Keratinocyte (primary cell): ENCODE measurements at regions not wholly inside any gene's neighbourhood (a gene's known extent, or its start where the extent isn't known, plus 50 kb on each side); places are given as distances from the start of the nearest gene placed in this dataset.

Experiments
- DNase-seq: peaks from one replicate; pipeline ENCODE4 v3.0.0-alpha.2; 2011; ENCODE audit warnings: low read depth, missing footprints, low spot score
- FAIRE-seq: peaks from 2 replicates; lab custom pipeline; 2011; peaks lifted over from hg19 to GRCh38; lab: Jason Lieb, UNC
- H2AFZ ChIP-seq: 2 replicates; pipeline ENCODE4 v1.6.0; 2012; ENCODE audit warnings: low read length, control low read depth, inconsistent platforms; ENCODE audit not compliant: control insufficient read depth
- H3K27ac ChIP-seq: 2 replicates; pipeline ENCODE4 v1.5.1; 2011; ENCODE audit warnings: low read length; ENCODE audit not compliant: control insufficient read depth, insufficient read depth
- H3K27me3 ChIP-seq: 3 replicates; pipeline ENCODE4 v1.6.0; 2011; ENCODE audit warnings: low read length; ENCODE audit not compliant: control insufficient read depth, insufficient read depth; ENCODE audit errors: extremely low read depth
- H3K36me3 ChIP-seq, 2 experiments: 2 replicates in 1 of 2; 3 replicates in 1 of 2; pipeline ENCODE4 v1.5.1; 2011; ENCODE audit warnings: low read length in 2 of 2, mild to moderate bottlenecking in 1 of 2; ENCODE audit not compliant: control insufficient read depth in 2 of 2, insufficient read depth in 2 of 2; ENCODE audit errors: extremely low read depth in 1 of 2
- H3K4me1 ChIP-seq: 3 replicates; pipeline ENCODE4 v1.5.1; 2011; ENCODE audit warnings: low read length; ENCODE audit not compliant: control insufficient read depth, insufficient read depth; ENCODE audit errors: extremely low read depth
- H3K4me2 ChIP-seq: 3 replicates; pipeline ENCODE4 v1.6.0; 2011; ENCODE audit warnings: low read depth, low read length; ENCODE audit not compliant: control insufficient read depth, insufficient read depth; ENCODE audit errors: extremely low read depth
- H3K4me3 ChIP-seq, 3 experiments: fragments of 200-600 bp in 1 of 3; sonication (generic) in 1 of 3; 2 replicates in 2 of 3; 3 replicates in 1 of 3; pipeline ENCODE4 v1.5.1; 2011 to 2016; ENCODE audit warnings: low read length in 3 of 3, mild to moderate bottlenecking in 3 of 3, control low read depth in 2 of 3, inconsistent platforms in 1 of 3, low read depth in 1 of 3, mixed read lengths in 1 of 3, mixed run types in 1 of 3, moderate library complexity in 1 of 3; ENCODE audit not compliant: control insufficient read depth in 2 of 3, insufficient read depth in 2 of 3; ENCODE audit errors: extremely low read depth in 1 of 3
- H3K79me2 ChIP-seq: 2 replicates; pipeline ENCODE4 v1.6.0; 2012; ENCODE audit warnings: low read length; ENCODE audit not compliant: control insufficient read depth, insufficient read depth
- H3K9ac ChIP-seq: 3 replicates; pipeline ENCODE4 v1.6.0; 2011; ENCODE audit warnings: low read length; ENCODE audit not compliant: control insufficient read depth, insufficient read depth; ENCODE audit errors: extremely low read depth
- H3K9me1 ChIP-seq: 3 replicates; pipeline ENCODE4 v1.6.0; 2011; ENCODE audit warnings: low read length; ENCODE audit not compliant: control insufficient read depth, insufficient read depth; ENCODE audit errors: extremely low read depth
- H3K9me3 ChIP-seq: 2 replicates; pipeline ENCODE4 v1.5.1; 2012; ENCODE audit warnings: low read depth, low read length; ENCODE audit not compliant: control insufficient read depth
- H4K20me1 ChIP-seq: 3 replicates; pipeline ENCODE4 v1.6.0; 2011; ENCODE audit warnings: low read length; ENCODE audit not compliant: control insufficient read depth, insufficient read depth; ENCODE audit errors: extremely low read depth
- EZH2 ChIP-seq: IDR thresholded peaks from one replicate; pipeline ENCODE4 v1.6.1; 2012; ENCODE audit warnings: inconsistent platforms, mild to moderate bottlenecking, low read length, moderate library complexity
- dilution Hi-C: fragments of 300-500 bp; cut with MboI; formaldehyde crosslinking; loops from one replicate; pipeline ENCODE4 v1.7.0; 2020; ENCODE audit warnings: low sequenced_read_pairs; ENCODE audit not compliant: extremely low pct_ligation_motif_present
- TF ChIP-seq, protein P1 (sequence below), 3 experiments: IDR thresholded peaks in 1 of 3; conservative IDR thresholded peaks in 1 of 3; optimal IDR thresholded peaks in 1 of 3; 2 replicates in 2 of 3; 3 replicates in 1 of 3; pipeline versions ENCODE3 to v1.5.1; 2011; ENCODE audit warnings: low read length in 3 of 3, mild to moderate bottlenecking in 3 of 3, moderate library complexity in 2 of 3, control low read depth in 1 of 3, inconsistent platforms in 1 of 3; ENCODE audit not compliant: insufficient read depth in 2 of 3; ENCODE audit errors: extremely low read depth in 1 of 3

DNA sequence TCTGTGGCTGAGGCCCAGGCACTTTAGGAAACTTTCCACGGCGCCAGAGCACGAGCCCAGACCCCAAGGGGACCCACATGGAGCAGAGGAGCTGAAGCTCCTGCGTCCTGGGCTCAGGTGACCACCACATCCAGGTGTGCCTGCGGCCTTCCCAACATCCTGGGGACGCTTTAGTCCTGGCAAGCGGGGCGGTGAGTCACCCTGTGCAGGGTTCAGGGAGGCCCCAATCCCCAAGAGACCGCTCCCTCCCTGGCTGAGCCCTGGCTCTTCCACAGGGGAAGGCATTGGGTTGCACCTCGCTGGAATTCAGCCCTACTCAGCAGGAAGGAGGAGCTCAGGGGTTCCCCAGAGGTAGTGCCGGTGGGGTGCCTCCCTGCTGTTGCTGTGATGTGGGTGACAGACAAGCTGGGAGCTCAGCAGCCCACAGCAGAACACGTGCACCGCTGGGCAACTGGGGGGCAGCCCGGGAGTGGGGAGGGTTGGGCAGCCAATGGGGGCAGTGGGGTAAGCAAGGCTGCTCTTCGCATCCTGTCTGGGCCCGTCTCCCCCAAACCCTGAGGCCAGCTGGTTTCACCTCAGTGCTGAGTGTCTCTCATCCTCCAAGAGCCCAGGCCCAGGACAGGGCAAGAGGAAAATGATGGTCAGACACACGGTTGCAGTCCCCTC lies 802.8 kb downstream of the BRD1 start:
- Histone ChIP-seq H3K36me3 (no peaks in the 10 kb centered on the region), H3K27me3 (no peaks in the 10 kb centered on the region), H3K27ac (no peak overlapping the region), H3K4me1 (no peaks in the 10 kb centered on the region), H3K4me2 (no peak overlapping the region), H3K9me1 (no peaks in the 10 kb centered on the region), H4K20me1 (no peaks in the 10 kb centered on the region), H2AFZ (no peak overlapping the region), H3K4me3 (no peak overlapping the region), H3K79me2 (no peaks in the 10 kb centered on the region), H3K9ac (no peak overlapping the region), H3K9me3 (peaks cover 5% of the 10 kb centered on the region)
- FAIRE-seq (no peak), DNase-seq (no peak)
- dilution Hi-C loops: no loop called here
- TF ChIP-seq, protein P1, sequence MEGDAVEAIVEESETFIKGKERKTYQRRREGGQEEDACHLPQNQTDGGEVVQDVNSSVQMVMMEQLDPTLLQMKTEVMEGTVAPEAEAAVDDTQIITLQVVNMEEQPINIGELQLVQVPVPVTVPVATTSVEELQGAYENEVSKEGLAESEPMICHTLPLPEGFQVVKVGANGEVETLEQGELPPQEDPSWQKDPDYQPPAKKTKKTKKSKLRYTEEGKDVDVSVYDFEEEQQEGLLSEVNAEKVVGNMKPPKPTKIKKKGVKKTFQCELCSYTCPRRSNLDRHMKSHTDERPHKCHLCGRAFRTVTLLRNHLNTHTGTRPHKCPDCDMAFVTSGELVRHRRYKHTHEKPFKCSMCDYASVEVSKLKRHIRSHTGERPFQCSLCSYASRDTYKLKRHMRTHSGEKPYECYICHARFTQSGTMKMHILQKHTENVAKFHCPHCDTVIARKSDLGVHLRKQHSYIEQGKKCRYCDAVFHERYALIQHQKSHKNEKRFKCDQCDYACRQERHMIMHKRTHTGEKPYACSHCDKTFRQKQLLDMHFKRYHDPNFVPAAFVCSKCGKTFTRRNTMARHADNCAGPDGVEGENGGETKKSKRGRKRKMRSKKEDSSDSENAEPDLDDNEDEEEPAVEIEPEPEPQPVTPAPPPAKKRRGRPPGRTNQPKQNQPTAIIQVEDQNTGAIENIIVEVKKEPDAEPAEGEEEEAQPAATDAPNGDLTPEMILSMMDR (optimal IDR thresholded peaks at IDR 0.05 in 1 of 3, IDR thresholded peaks at IDR 0.05 in 1 of 3, conservative IDR thresholded peaks at IDR 0.05 in 1 of 3; ENCODE audit: extremely low read depth in 1 of 3, insufficient read depth in 2 of 3, low read length in 3 of 3): no peak
- no peak for TF ChIP-seq EZH2

DNA sequence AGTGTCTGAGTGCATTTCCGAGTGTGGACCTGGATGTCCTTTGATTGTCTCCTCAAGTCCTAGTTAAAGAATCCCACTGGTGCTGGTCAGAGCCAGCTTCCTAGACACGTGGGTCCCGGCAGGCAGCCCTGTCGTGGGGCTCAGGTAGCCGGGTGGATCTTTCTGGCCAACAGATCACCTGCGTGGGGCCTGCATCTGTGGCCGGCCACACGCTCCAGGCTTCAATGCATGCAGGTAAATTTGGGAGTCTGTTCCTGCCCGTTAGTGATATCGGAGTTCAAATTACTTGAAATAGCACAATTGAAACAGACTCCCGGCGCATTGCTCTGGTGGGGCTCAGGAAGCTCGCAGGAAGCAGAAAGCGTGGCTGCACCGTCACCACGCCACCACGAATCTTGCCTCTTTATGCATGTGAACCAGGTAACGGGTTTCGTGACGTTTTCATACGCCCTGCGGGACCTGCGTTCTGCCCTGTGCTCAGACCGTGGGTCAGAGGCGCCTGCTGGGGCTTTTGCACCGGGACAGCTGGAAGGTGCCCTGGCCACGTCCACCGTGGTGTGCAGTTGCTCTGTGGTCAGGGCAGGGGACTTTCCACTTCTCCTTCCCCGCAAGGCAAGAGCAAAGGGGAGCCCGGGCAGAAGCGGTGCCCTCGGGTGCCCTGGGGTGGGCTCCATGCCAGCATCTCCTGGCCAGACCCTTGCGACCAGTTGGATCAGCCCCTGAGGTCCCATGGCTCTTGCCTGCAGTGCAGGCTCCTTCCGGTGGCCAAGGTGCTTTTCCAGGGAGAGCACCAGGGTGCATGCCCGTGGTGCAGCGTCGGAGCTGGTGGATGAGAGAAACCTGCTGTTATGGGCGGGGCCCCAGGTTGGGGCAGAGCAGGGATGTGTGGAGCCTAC lies 803.5 kb downstream of the BRD1 start:
- no peak overlapping the region for H3K27ac ChIP-seq
- no peak overlapping the region for H3K4me3 ChIP-seq
- H2AFZ ChIP-seq: no peak overlapping the region
- no peaks in the 10 kb centered on the region for H3K27me3 ChIP-seq
- peaks cover 5% of the 10 kb centered on the region for H3K9me3 ChIP-seq
- no peaks in the 10 kb centered on the region for H3K36me3 ChIP-seq
- dilution Hi-C loops: no loop called here
- no peak for DNase-seq
- H3K79me2 ChIP-seq: no peaks in the 10 kb centered on the region
- H3K9me1 ChIP-seq: no peaks in the 10 kb centered on the region
- TF ChIP-seq EZH2: no peak
- TF ChIP-seq, protein P1 (optimal IDR thresholded peaks at IDR 0.05 in 1 of 3, IDR thresholded peaks at IDR 0.05 in 1 of 3, conservative IDR thresholded peaks at IDR 0.05 in 1 of 3; ENCODE audit: extremely low read depth in 1 of 3, insufficient read depth in 2 of 3, low read length in 3 of 3): no peak
- H4K20me1 ChIP-seq: no peaks in the 10 kb centered on the region
- H3K4me2 ChIP-seq: no peak overlapping the region
- H3K9ac ChIP-seq: no peak overlapping the region
- no peak for FAIRE-seq
- H3K4me1 ChIP-seq: no peaks in the 10 kb centered on the region
